Loucy (cell line): ENCODE measurements at regions not wholly inside any gene's neighbourhood (a gene's known extent, or its start where the extent isn't known, plus 50 kb on each side); places are given as distances from the start of the nearest gene placed in this dataset.

Experiments
- CTCF ChIP-seq: fragments of 200-600 bp; sonication (generic); conservative IDR thresholded peaks from 2 replicates; pipeline ENCODE4 v1.5.1; 2014; ENCODE audit warnings: mild to moderate bottlenecking, antibody characterized with exemption, low read length
- EZH2phosphoT487 ChIP-seq: fragments of 200-600 bp; IDR thresholded peaks from 2 replicates; pipeline ENCODE4 v1.6.1; 2018; ENCODE audit warnings: antibody characterized with exemption, mild to moderate bottlenecking, moderate library complexity, borderline replicate concordance

- TF ChIP-seq CTCF (no peak), EZH2phosphoT487 (no peak)
Measured at GRCh38 chr2:242034138-242034537, 164.6 kb downstream of the RTP5 start.
